ENCODE measurements at regions not wholly inside any gene's neighbourhood (a gene's known extent, or its start where the extent isn't known, plus 50 kb on each side); places are given as distances from the start of the nearest gene placed in this dataset.
A peak's percentile ranks its signal among the peaks of the same experiment; 100 is the strongest.

DNA sequence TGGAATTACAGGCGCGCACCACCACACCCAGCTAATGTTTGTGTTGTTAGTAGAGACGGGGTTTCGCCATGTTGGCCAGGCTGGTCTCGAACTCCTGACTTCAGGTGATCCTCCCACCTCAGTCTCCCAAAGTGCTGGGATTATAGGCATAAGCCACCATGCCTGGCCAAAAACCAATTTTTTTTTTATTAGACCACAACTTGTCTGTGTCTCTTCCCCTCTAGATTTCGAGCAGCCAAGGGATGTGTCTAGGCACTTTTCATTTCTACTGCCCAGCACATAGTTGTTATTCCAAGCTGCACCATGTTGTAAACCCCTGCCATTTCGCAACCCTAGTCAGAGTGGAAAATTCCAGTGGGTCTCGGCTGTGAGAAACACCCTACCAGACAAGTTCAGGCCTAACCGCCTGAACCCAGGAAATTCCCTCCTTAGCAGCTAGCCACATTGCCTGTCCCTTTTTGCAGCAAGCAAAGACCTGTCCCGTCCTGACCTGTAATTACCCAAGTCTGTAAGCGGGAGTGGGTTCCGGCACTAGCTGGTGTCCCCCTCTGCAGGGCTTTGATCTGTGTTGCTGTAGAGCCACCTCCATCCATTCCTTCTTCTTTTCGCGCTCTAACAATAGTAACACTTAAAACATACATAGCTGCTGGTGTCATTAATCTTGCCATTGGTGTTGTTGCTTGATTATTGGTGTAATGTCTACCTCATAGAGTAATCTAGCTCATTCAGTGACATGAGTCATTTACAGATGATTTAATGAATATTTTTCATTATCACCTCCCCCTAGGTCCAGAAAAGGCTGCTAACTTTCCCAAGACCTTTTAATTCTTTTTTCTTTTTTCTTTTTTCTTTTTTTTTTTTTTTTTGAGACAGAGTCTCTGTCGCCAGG, 77.3 kb upstream of the ATF7IP2 start:
- ATAC-seq: no peak
- Histone ChIP-seq H3K4me3 (no peak overlapping the region), H3K27ac (no peak overlapping the region), H3K9me3 (no peaks in the 10 kb centered on the region), H3K36me3 (no peaks in the 10 kb centered on the region), H3K27me3 (no peaks in the 10 kb centered on the region), H3K4me1 (peaks cover 0 to 20% (median 7%) of the 10 kb centered on the region in 4 donors)
- no peak for DNase-seq
- 84% methylated on average over 12 of the region's 15 CpGs for WGBS (ENCODE audit: insufficient coverage, low coverage, low lambda C conversion rate, missing lambda C conversion rate)
- intact Hi-C loops (cut with DNase I): no loop called here
- no peak for TF ChIP-seq POLR2A (IDR thresholded peaks at IDR 0.05)
- TF ChIP-seq, protein P1, sequence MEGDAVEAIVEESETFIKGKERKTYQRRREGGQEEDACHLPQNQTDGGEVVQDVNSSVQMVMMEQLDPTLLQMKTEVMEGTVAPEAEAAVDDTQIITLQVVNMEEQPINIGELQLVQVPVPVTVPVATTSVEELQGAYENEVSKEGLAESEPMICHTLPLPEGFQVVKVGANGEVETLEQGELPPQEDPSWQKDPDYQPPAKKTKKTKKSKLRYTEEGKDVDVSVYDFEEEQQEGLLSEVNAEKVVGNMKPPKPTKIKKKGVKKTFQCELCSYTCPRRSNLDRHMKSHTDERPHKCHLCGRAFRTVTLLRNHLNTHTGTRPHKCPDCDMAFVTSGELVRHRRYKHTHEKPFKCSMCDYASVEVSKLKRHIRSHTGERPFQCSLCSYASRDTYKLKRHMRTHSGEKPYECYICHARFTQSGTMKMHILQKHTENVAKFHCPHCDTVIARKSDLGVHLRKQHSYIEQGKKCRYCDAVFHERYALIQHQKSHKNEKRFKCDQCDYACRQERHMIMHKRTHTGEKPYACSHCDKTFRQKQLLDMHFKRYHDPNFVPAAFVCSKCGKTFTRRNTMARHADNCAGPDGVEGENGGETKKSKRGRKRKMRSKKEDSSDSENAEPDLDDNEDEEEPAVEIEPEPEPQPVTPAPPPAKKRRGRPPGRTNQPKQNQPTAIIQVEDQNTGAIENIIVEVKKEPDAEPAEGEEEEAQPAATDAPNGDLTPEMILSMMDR (IDR thresholded peaks at IDR 0.05): no peak

DNA sequence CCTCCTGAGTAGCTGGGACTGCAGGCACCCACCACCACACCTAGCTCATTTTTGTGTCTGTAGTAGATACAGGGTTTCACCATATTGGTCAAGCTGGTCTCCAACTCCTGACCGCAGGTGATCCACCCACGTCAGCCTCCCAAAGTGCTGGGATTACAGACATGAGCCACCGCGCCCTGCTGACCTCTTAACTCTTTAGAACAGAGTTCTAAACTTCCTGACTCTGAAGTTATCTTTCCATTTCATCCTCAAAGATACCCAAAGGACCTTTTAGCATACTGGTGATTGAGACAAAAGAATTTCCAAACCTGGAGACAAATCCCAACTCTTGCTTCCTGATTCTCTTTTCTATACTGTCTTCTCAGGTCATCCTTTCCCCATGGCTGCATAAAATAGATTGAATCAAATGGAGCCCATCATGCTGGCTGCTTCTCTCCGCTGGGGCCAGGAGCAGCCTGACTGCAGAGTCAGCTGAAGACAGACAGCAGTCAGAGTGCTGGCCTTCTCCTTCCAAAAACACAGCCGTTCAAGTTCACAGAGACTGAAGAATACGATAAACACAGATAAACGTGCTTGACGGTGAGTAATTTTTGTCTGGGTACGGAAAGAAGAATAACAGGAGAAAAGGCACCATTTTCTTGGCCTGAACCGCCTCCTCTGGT, 76.5 kb upstream of the ATF7IP2 start:
- ATAC-seq (no peak), DNase-seq (no peak)
- H3K36me3 ChIP-seq: no peaks in the 10 kb centered on the region
- H3K4me1 ChIP-seq: peaks cover 0 to 21% (median 8%) of the 10 kb centered on the region in 4 donors
- TF ChIP-seq, protein P1 (IDR thresholded peaks at IDR 0.05): no peak
- no peak for TF ChIP-seq POLR2A (IDR thresholded peaks at IDR 0.05)
- H3K9me3 ChIP-seq: no peaks in the 10 kb centered on the region
- H3K27me3 ChIP-seq: no peaks in the 10 kb centered on the region
- WGBS (ENCODE audit: insufficient coverage, low coverage, low lambda C conversion rate, missing lambda C conversion rate): 90% methylated on average over 11 of the region's 11 CpGs
- intact Hi-C loops (cut with DNase I): no loop called here
- H3K27ac ChIP-seq: no peak overlapping the region
- no peak overlapping the region for H3K4me3 ChIP-seq

DNA sequence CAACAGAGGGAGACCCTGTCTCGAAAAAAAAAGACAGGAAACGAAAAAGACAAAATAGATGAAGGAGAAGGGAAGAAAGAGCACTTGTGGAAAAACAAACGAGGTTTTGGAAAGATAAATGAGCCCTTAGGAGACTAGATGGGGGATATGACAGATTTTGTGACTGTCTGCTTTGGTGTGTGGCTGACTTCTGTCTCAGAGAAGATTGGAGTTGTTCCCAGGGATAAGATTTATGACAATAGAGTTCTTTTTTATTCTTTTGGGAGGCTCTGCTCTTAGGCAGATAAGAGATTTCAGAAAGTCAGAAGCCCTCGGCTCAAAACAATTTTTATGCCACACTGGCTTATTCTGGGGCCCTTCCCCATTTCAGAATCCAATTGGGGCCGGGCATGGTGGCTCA, 73.9 kb upstream of the ATF7IP2 start:
- no peaks in the 10 kb centered on the region for H3K36me3 ChIP-seq
- DNase-seq: no peak
- 68% methylated on average over 5 of the region's 5 CpGs for WGBS (ENCODE audit: insufficient coverage, low coverage, low lambda C conversion rate, missing lambda C conversion rate)
- H3K27ac ChIP-seq: peak overlapping the region in 2 of 3 donors; percentile 18 to 85
- H3K9me3 ChIP-seq: no peaks in the 10 kb centered on the region
- intact Hi-C loops (cut with DNase I): no loop called here
- H3K4me1 ChIP-seq: peaks cover 0 to 16% (median 8%) of the 10 kb centered on the region in 4 donors
- no peak for ATAC-seq
- H3K27me3 ChIP-seq: no peaks in the 10 kb centered on the region
- no peak overlapping the region for H3K4me3 ChIP-seq
- TF ChIP-seq, protein P1 (IDR thresholded peaks at IDR 0.05): no peak
- no peak for TF ChIP-seq POLR2A (IDR thresholded peaks at IDR 0.05)

GRCh38 chr16:10312784-10313724, 72.8 kb upstream of the ATF7IP2 start:
- H3K36me3 ChIP-seq: no peaks in the 10 kb centered on the region
- H3K27ac ChIP-seq: peak overlapping the region; percentile 51 to 85 (median 71)
- H3K4me3 ChIP-seq: peak overlapping the region in 2 of 3 donors; percentile 5 to 10
- 20% methylated on average over 7 of the region's 7 CpGs for WGBS (ENCODE audit: insufficient coverage, low coverage, low lambda C conversion rate, missing lambda C conversion rate)
- TF ChIP-seq POLR2A (IDR thresholded peaks at IDR 0.05): no peak
- TF ChIP-seq, protein P1 (IDR thresholded peaks at IDR 0.05): no peak
- no peak for DNase-seq
- H3K4me1 ChIP-seq: peaks cover 0 to 16% (median 8%) of the 10 kb centered on the region in 4 donors
- intact Hi-C loops (cut with DNase I): no loop called here
- peak; percentile 80 to 85 (median 82) for ATAC-seq
- no peaks in the 10 kb centered on the region for H3K27me3 ChIP-seq
- H3K9me3 ChIP-seq: no peaks in the 10 kb centered on the region
